Bronchial epithelial cell (primary cell): ENCODE measurements at regions not wholly inside any gene's neighbourhood (a gene's known extent, or its start where the extent isn't known, plus 50 kb on each side); places are given as distances from the start of the nearest gene placed in this dataset.

ENCODE experiments used
- DNase-seq: peaks from one replicate; pipeline ENCODE4 v3.0.0-alpha.2; 2010; ENCODE audit warnings: low read depth
- FAIRE-seq: peaks from 2 replicates; lab custom pipeline; 2011; peaks lifted over from hg19 to GRCh38; lab: Jason Lieb, UNC
- H3K27me3 ChIP-seq: 2 replicates; pipeline ENCODE4 v1.5.1; 2011; ENCODE audit warnings: low read length; ENCODE audit not compliant: control insufficient read depth, insufficient read depth
- H3K36me3 ChIP-seq: 2 replicates; pipeline ENCODE4 v1.5.1; 2011; ENCODE audit warnings: low read length; ENCODE audit not compliant: control insufficient read depth, insufficient read depth
- H3K4me3 ChIP-seq: 2 replicates; pipeline ENCODE4 v1.5.1; 2011; ENCODE audit warnings: mild to moderate bottlenecking, low read depth, low read length, control low read depth
- CTCF ChIP-seq: IDR thresholded peaks from 2 replicates; pipeline ENCODE4 v1.5.1; 2011; ENCODE audit warnings: mild to moderate bottlenecking, moderate library complexity, low read length, control low read depth, inconsistent platforms; ENCODE audit not compliant: insufficient read depth, severe bottlenecking

- no peak overlapping the region for H3K4me3 ChIP-seq
- FAIRE-seq (no peak), DNase-seq (no peak)
- H3K27me3 ChIP-seq = peaks cover 5% of the 10 kb centered on the region
- H3K36me3 ChIP-seq = no peaks in the 10 kb centered on the region
- no peak for TF ChIP-seq CTCF
Measured at GRCh38 chr10:78800535-78801320, 268.0 kb upstream of the ZMIZ1 start.

GRCh38 chr10:78802431-78802830, 266.3 kb upstream of the ZMIZ1 start:
- Histone ChIP-seq H3K4me3 (no peak overlapping the region), H3K36me3 (no peaks in the 10 kb centered on the region), H3K27me3 (peaks cover 5% of the 10 kb centered on the region)
- TF ChIP-seq CTCF = no peak
- no peak for DNase-seq
- no peak for FAIRE-seq

GRCh38 chr10:78802866-78803265, 265.9 kb upstream of the ZMIZ1 start:
- Histone ChIP-seq H3K27me3 (peaks cover 5% of the 10 kb centered on the region), H3K36me3 (no peaks in the 10 kb centered on the region), H3K4me3 (no peak overlapping the region)
- DNase-seq (peak; percentile 56), FAIRE-seq (no peak)
- no peak for TF ChIP-seq CTCF

- H3K4me3 ChIP-seq = no peak overlapping the region
- peaks cover 5% of the 10 kb centered on the region for H3K27me3 ChIP-seq
- no peak for TF ChIP-seq CTCF
- H3K36me3 ChIP-seq = no peaks in the 10 kb centered on the region
- FAIRE-seq (no peak), DNase-seq (no peak)
Measured at GRCh38 chr10:78803710-78804109, 265.1 kb upstream of the ZMIZ1 start.

- H3K27me3 ChIP-seq = peaks cover 5% of the 10 kb centered on the region
- no peaks in the 10 kb centered on the region for H3K36me3 ChIP-seq
- FAIRE-seq (no peak), DNase-seq (no peak)
- TF ChIP-seq CTCF = no peak
- H3K4me3 ChIP-seq = no peak overlapping the region
Measured at GRCh38 chr10:78804411-78805032, 264.2 kb upstream of the ZMIZ1 start.
